Smooth muscle cell (in vitro differentiated cells): ENCODE measurements at regions not wholly inside any gene's neighbourhood (a gene's known extent, or its start where the extent isn't known, plus 50 kb on each side); places are given as distances from the start of the nearest gene placed in this dataset.

Experiments used
- DNase-seq: peaks from one replicate; lab custom pipeline; 2025; ENCODE audit not compliant: unreplicated experiment; lab: John Stamatoyannopoulos, UW
- H2AFZ ChIP-seq: fragments of 200-600 bp; sonication (generic); 2 replicates; pipeline ENCODE4 v1.6.0; 2016; ENCODE audit warnings: antibody characterized with exemption, low read depth, mild to moderate bottlenecking
- H3F3A ChIP-seq: fragments of 200-600 bp; sonication (generic); 2 replicates; pipeline ENCODE4 v1.6.0; 2017; ENCODE audit warnings: antibody characterized with exemption, low read depth
- H3K27ac ChIP-seq: fragments of 200-600 bp; sonication (generic); 2 replicates; pipeline ENCODE4 v1.5.1; 2016; ENCODE audit warnings: low read depth, mild to moderate bottlenecking
- H3K27me3 ChIP-seq: fragments of 200-600 bp; sonication (generic); 2 replicates; pipeline ENCODE4 v1.6.1; 2016; ENCODE audit warnings: low read depth, mild to moderate bottlenecking
- H3K36me3 ChIP-seq: fragments of 200-600 bp; sonication (generic); 2 replicates; pipeline ENCODE4 v1.5.1; 2016; ENCODE audit warnings: low read depth
- H3K4me1 ChIP-seq: fragments of 200-600 bp; sonication (generic); 2 replicates; pipeline ENCODE4 v1.5.1; 2016; ENCODE audit warnings: low read depth
- H3K4me2 ChIP-seq: fragments of 200-600 bp; sonication (generic); 2 replicates; pipeline ENCODE4 v1.6.0; 2016; ENCODE audit warnings: mild to moderate bottlenecking
- H3K4me3 ChIP-seq: fragments of 200-600 bp; sonication (generic); 2 replicates; pipeline ENCODE4 v1.5.1; 2016; ENCODE audit warnings: mild to moderate bottlenecking
- H3K79me2 ChIP-seq: fragments of 200-600 bp; sonication (generic); 2 replicates; pipeline ENCODE4 v1.6.0; 2016; ENCODE audit warnings: low read depth, mild to moderate bottlenecking
- H3K9ac ChIP-seq: fragments of 200-600 bp; sonication (generic); 2 replicates; pipeline ENCODE4 v1.6.0; 2016; ENCODE audit warnings: low read depth
- H3K9me3 ChIP-seq: fragments of 200-600 bp; sonication (generic); replicated peaks from 2 replicates; pipeline ENCODE4 v1.5.1; 2016; ENCODE audit warnings: low read depth
- H4K20me1 ChIP-seq: fragments of 200-600 bp; sonication (generic); 2 replicates; pipeline ENCODE4 v1.6.0; 2016; ENCODE audit warnings: low read depth
- CTCF ChIP-seq: fragments of 200-600 bp; sonication (generic); IDR thresholded peaks from 2 replicates; pipeline ENCODE4 v1.5.1; 2017; ENCODE audit warnings: borderline replicate concordance, mild to moderate bottlenecking, antibody characterized with exemption; ENCODE audit not compliant: insufficient read depth, poor library complexity, severe bottlenecking
- WGBS: methylation state at CpG from one replicate; pipeline ENCODE4 v1.1.7; 2016; ENCODE audit warnings: low lambda C conversion rate; 5-methylcytosine and 5-hydroxymethylcytosine counted together

- DNase-seq = no peak
- Histone ChIP-seq H3F3A (no peaks in the 10 kb centered on the region), H4K20me1 (no peaks in the 10 kb centered on the region), H3K9ac (no peak overlapping the region), H3K4me1 (no peaks in the 10 kb centered on the region), H2AFZ (no peak overlapping the region), H3K79me2 (no peaks in the 10 kb centered on the region), H3K9me3 (no peaks in the 10 kb centered on the region), H3K27ac (no peak overlapping the region), H3K27me3 (no peaks in the 10 kb centered on the region), H3K4me2 (no peak overlapping the region), H3K36me3 (no peaks in the 10 kb centered on the region), H3K4me3 (no peak overlapping the region)
- WGBS = 87% methylated on average over 4 of the region's 4 CpGs
- TF ChIP-seq CTCF = no peak
Measured at GRCh38 chr11:13168271-13168670, 109.3 kb upstream of the BMAL1 start.

- H2AFZ ChIP-seq = no peak overlapping the region
- no peak overlapping the region for H3K9ac ChIP-seq
- H4K20me1 ChIP-seq = no peaks in the 10 kb centered on the region
- H3K4me3 ChIP-seq = no peak overlapping the region
- H3K9me3 ChIP-seq = no peaks in the 10 kb centered on the region
- H3K4me2 ChIP-seq = no peak overlapping the region
- H3K27ac ChIP-seq = no peak overlapping the region
- H3K27me3 ChIP-seq = no peaks in the 10 kb centered on the region
- H3K4me1 ChIP-seq = no peaks in the 10 kb centered on the region
- no peak for DNase-seq
- no peaks in the 10 kb centered on the region for H3K79me2 ChIP-seq
- no peaks in the 10 kb centered on the region for H3K36me3 ChIP-seq
- TF ChIP-seq CTCF = no peak
- H3F3A ChIP-seq = no peaks in the 10 kb centered on the region
- 47% methylated on average over 2 of the region's 2 CpGs for WGBS
Measured at GRCh38 chr11:13169709-13170108, 107.9 kb upstream of the BMAL1 start.

GRCh38 chr11:13174090-13174489 is 103.5 kb upstream of the BMAL1 start:
- Histone ChIP-seq H3K4me2 (no peak overlapping the region), H3K36me3 (no peaks in the 10 kb centered on the region), H3K27me3 (no peaks in the 10 kb centered on the region), H4K20me1 (no peaks in the 10 kb centered on the region), H3K4me1 (no peaks in the 10 kb centered on the region), H3K9ac (no peak overlapping the region), H3K27ac (no peak overlapping the region), H3K9me3 (no peaks in the 10 kb centered on the region), H2AFZ (no peak overlapping the region), H3F3A (no peaks in the 10 kb centered on the region), H3K79me2 (no peaks in the 10 kb centered on the region), H3K4me3 (no peak overlapping the region)
- 85% methylated on average over 6 of the region's 6 CpGs for WGBS
- DNase-seq = no peak
- TF ChIP-seq CTCF = no peak

GRCh38 chr11:13183094-13183825 is 94.3 kb upstream of the BMAL1 start:
- Histone ChIP-seq H3K4me3 (peak overlapping the region; percentile 12), H4K20me1 (no peaks in the 10 kb centered on the region)
- TF ChIP-seq CTCF = peak; percentile 47

More at GRCh38 chr11:13183094-13183825, 94.3 kb upstream of the BMAL1 start:
- Histone ChIP-seq H3K79me2 (no peaks in the 10 kb centered on the region), H3K27me3 (no peaks in the 10 kb centered on the region), H3K9me3 (no peaks in the 10 kb centered on the region), H3K27ac (no peak overlapping the region), H3K9ac (no peak overlapping the region), H3F3A (no peaks in the 10 kb centered on the region), H3K4me2 (peak overlapping the region; percentile 74), H3K4me1 (no peaks in the 10 kb centered on the region), H3K36me3 (no peaks in the 10 kb centered on the region), H2AFZ (no peak overlapping the region)
- no peak for DNase-seq
- 31% methylated on average over 6 of the region's 6 CpGs for WGBS
